ENCODE measurements at regions not wholly inside any gene's neighbourhood (a gene's known extent, or its start where the extent isn't known, plus 50 kb on each side); places are given as distances from the start of the nearest gene placed in this dataset.

DNA sequence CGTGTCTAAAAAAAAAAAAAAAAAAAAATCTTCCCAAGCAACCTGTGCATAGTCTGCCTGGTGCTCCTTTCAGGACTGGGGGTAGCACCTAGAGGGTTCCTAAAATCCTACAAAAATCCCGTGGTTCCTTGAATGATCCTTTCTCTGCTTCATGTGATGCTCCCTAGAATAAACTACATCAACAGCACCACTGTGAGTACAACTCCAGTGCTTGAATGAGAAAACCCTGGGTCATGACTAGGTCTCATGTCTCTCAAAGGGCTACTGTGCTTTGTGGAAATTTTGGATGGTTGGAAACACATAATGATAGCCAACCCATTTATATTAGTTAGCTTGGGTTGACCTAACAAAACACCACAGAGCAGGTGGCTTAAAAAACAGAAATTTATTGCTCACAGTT is 243.5 kb downstream of the OPA1 start (continued):
- TF ChIP-seq TCF7L2 (IDR thresholded peaks at IDR 0.05; ENCODE audit: borderline replicate concordance, extremely low read depth, insufficient read depth, insufficient read length) = no peak
- TF ChIP-seq, protein P1, sequence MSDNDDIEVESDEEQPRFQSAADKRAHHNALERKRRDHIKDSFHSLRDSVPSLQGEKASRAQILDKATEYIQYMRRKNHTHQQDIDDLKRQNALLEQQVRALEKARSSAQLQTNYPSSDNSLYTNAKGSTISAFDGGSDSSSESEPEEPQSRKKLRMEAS (IDR thresholded peaks at IDR 0.05) = no peak
- TF ChIP-seq SRF (IDR thresholded peaks at IDR 0.05; ENCODE audit: low read depth) = no peak
- TF ChIP-seq POLR2AphosphoS5 (IDR thresholded peaks at IDR 0.05; ENCODE audit: low read depth, low read length) = no peak
- TF ChIP-seq YY1 (IDR thresholded peaks at IDR 0.05; ENCODE audit: extremely low read depth, insufficient replicate concordance, low read depth, low read length) = no peak

GRCh38 chr3:193836918-193837317 is 243.9 kb downstream of the OPA1 start:
- CTCF ChIA-PET = no interaction called here
- TF ChIP-seq POLR2AphosphoS5 (IDR thresholded peaks at IDR 0.05; ENCODE audit: low read depth, low read length) (no peak), SRF (IDR thresholded peaks at IDR 0.05; ENCODE audit: low read depth) (no peak), EGR1 (IDR thresholded peaks at IDR 0.05; ENCODE audit: low read depth) (no peak), FOSL1 (IDR thresholded peaks at IDR 0.05; ENCODE audit: low read depth) (no peak), ZBTB33 (IDR thresholded peaks at IDR 0.05; ENCODE audit: extremely low read depth, insufficient replicate concordance, low read length) (no peak), POLR2A (IDR thresholded peaks at IDR 0.05; ENCODE audit: borderline replicate concordance, extremely low read depth, insufficient read depth, insufficient read length) (no peak)
- TF ChIP-seq, protein P1 (IDR thresholded peaks at IDR 0.05) = no peak
- TF ChIP-seq, protein P2, sequence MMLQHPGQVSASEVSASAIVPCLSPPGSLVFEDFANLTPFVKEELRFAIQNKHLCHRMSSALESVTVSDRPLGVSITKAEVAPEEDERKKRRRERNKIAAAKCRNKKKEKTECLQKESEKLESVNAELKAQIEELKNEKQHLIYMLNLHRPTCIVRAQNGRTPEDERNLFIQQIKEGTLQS (IDR thresholded peaks at IDR 0.05) = no peak
- no peak for ATAC-seq

More at GRCh38 chr3:193836918-193837317, 243.9 kb downstream of the OPA1 start:
- H3K9me3 ChIP-seq (ENCODE audit: control insufficient read depth in 1 of 2, insufficient read depth in 1 of 2, low read depth in 1 of 2, low read length in 2 of 2) = no peaks in the 10 kb centered on the region
- DNase-seq (ENCODE audit: low read depth, low spot score) = no peak
- no peak overlapping the region for H3K4me3 ChIP-seq (replicated peaks in 1 of 2; ENCODE audit: low read depth in 1 of 2, low read length in 2 of 2)
- H3K27ac ChIP-seq (ENCODE audit: low read depth, low read length) = no peak overlapping the region
- intact Hi-C loops (cut with micrococcal nuclease) = no loop called here
- H4K20me1 ChIP-seq (ENCODE audit: insufficient read depth) = no peaks in the 10 kb centered on the region
- H3K9ac ChIP-seq (ENCODE audit: low read length) = no peak overlapping the region
- H3K27me3 ChIP-seq (ENCODE audit: insufficient read depth, low read length) = no peaks in the 10 kb centered on the region
- H3K4me1 ChIP-seq (ENCODE audit: control insufficient read depth in 1 of 2, insufficient read depth in 2 of 2, low read length in 2 of 2) = peaks cover 0 to 5% of the 10 kb centered on the region in 2 experiments; a peak in 1 of 4 replicates
- H3K36me3 ChIP-seq (ENCODE audit: control insufficient read depth in 1 of 2, insufficient read depth in 2 of 2, low read length in 2 of 2) = no peaks in the 10 kb centered on the region
- H3K79me2 ChIP-seq (ENCODE audit: insufficient read depth, low read length) = no peaks in the 10 kb centered on the region
- no peaks in the 10 kb centered on the region for H3K9me2 ChIP-seq (ENCODE audit: insufficient read depth)
- ChIA-PET RAD21 (ENCODE audit: low non-redundant PET in 1 of 2, low total read pairs in 2 of 2, uncharacterized antibody in 2 of 2, unreplicated experiment in 2 of 2) (no interaction called here), POLR2A (no interaction called here)
- no TSS peak for BruUV-seq (replicated peaks)
- no peak overlapping the region for H2AFZ ChIP-seq (ENCODE audit: low read depth, low read length, poor library complexity, severe bottlenecking)
- H3K4me2 ChIP-seq (ENCODE audit: low read length) = no peak overlapping the region
